ENCODE measurements at regions not wholly inside any gene's neighbourhood (a gene's known extent, or its start where the extent isn't known, plus 50 kb on each side); places are given as distances from the start of the nearest gene placed in this dataset.

GRCh38 chr1:55385402-55386018 lies 170.3 kb upstream of the USP24 start:
- no peak for DNase-seq

GRCh38 chr1:55384637-55385036 lies 169.5 kb upstream of the USP24 start:
- DNase-seq, result no peak

GRCh38 chr1:55382806-55383305 lies 167.7 kb upstream of the USP24 start:
- DNase-seq, result no peak

- DNase-seq, result no peak
Observed at GRCh38 chr1:55381983-55382382, 166.8 kb upstream of the USP24 start.

- DNase-seq, result no peak
Observed at GRCh38 chr1:55381491-55381890, 166.3 kb upstream of the USP24 start.

GRCh38 chr1:55380355-55380970 lies 165.3 kb upstream of the USP24 start:
- no peak for DNase-seq

- DNase-seq, result no peak
Observed at GRCh38 chr1:55378582-55378981, 163.4 kb upstream of the USP24 start.

- no peak for DNase-seq
Observed at GRCh38 chr1:55376897-55377296, 161.7 kb upstream of the USP24 start.

GRCh38 chr1:55375617-55376258 lies 160.6 kb upstream of the USP24 start:
- peak; percentile 59 for DNase-seq

GRCh38 chr1:55374801-55375616 lies 159.8 kb upstream of the USP24 start:
- DNase-seq, result no peak

- no peak for DNase-seq
Observed at GRCh38 chr1:55374216-55374615, 159.1 kb upstream of the USP24 start.

GRCh38 chr1:55369474-55369873 lies 154.3 kb upstream of the USP24 start:
- no peak for DNase-seq

GRCh38 chr1:55368698-55369097 lies 153.5 kb upstream of the USP24 start:
- DNase-seq, result no peak

- DNase-seq, result no peak
Observed at GRCh38 chr1:55367273-55367672, 152.1 kb upstream of the USP24 start.

- DNase-seq, result no peak
Observed at GRCh38 chr1:55364216-55364615, 149.1 kb upstream of the USP24 start.

GRCh38 chr1:55363268-55363667 lies 148.1 kb upstream of the USP24 start:
- no peak for DNase-seq

- no peak for DNase-seq
Observed at GRCh38 chr1:55362558-55362957, 147.4 kb upstream of the USP24 start.

- no peak for DNase-seq
Observed at GRCh38 chr1:55359611-55360010, 144.4 kb upstream of the USP24 start.

- DNase-seq, result no peak
Observed at GRCh38 chr1:55358581-55358980, 143.4 kb upstream of the USP24 start.

GRCh38 chr1:55355549-55355948 lies 140.4 kb upstream of the USP24 start:
- DNase-seq, result no peak

- DNase-seq, result no peak
Observed at GRCh38 chr1:55353707-55354620, 138.8 kb upstream of the USP24 start.

- no peak for DNase-seq
Observed at GRCh38 chr1:55352811-55353180, 137.6 kb upstream of the USP24 start.

Measured in right kidney (tissue), 1 donor.